T1000 (cell line): ENCODE measurements at regions not wholly inside any gene's neighbourhood (a gene's known extent, or its start where the extent isn't known, plus 50 kb on each side); places are given as distances from the start of the nearest gene placed in this dataset.
"Not testable (repeated sequence)": the region's sequence is repeated elsewhere in the genome, so short reads cannot be mapped to it uniquely, and the experiment has no call there.

Experiments
- DNase-seq: peaks from one replicate; lab custom pipeline; 2025; ENCODE audit warnings: mixed read lengths; lab: John Stamatoyannopoulos, UW

- DNase-seq = no peak
These were observed 587.7 kb downstream of the CPS1 start for GRCh38 chr2:211144078-211144477.

GRCh38 chr2:211144974-211145665 is 588.7 kb downstream of the CPS1 start:
- DNase-seq = no peak

- DNase-seq = no peak
These were observed 593.3 kb downstream of the CPS1 start for GRCh38 chr2:211149731-211150130.

GRCh38 chr2:211157211-211157610 is 600.8 kb downstream of the CPS1 start:
- DNase-seq = no peak

GRCh38 chr2:211157856-211158463 is 601.6 kb downstream of the CPS1 start:
- peak; percentile 17 for DNase-seq

- DNase-seq = no peak
These were observed 603.6 kb downstream of the CPS1 start for GRCh38 chr2:211159972-211160371.

- no peak for DNase-seq
These were observed 604.8 kb downstream of the CPS1 start for GRCh38 chr2:211161236-211161635.

- DNase-seq = no peak
These were observed 606.5 kb downstream of the CPS1 start for GRCh38 chr2:211162911-211163310.

GRCh38 chr2:211170843-211171242 is 614.4 kb downstream of the CPS1 start:
- DNase-seq = no peak

GRCh38 chr2:211174021-211174420 is 617.6 kb downstream of the CPS1 start:
- DNase-seq = no peak

GRCh38 chr2:211174631-211175030 is 618.2 kb downstream of the CPS1 start:
- DNase-seq = no peak

- DNase-seq = no peak
These were observed 619.6 kb downstream of the CPS1 start for GRCh38 chr2:211175956-211176355.

- no peak for DNase-seq
These were observed 620.2 kb downstream of the CPS1 start for GRCh38 chr2:211176514-211177141.

GRCh38 chr2:211181626-211182025 is 625.2 kb downstream of the CPS1 start:
- no peak for DNase-seq

- DNase-seq = no peak
These were observed 631.2 kb downstream of the CPS1 start for GRCh38 chr2:211187602-211188001.

- DNase-seq = no peak
These were observed 647.6 kb downstream of the CPS1 start for GRCh38 chr2:211203986-211204385.

GRCh38 chr2:211204456-211204855 is 648.1 kb downstream of the CPS1 start:
- DNase-seq = no peak

- DNase-seq = no peak
These were observed 648.5 kb downstream of the CPS1 start for GRCh38 chr2:211204902-211205301.

GRCh38 chr2:211205358-211205757 is 649.0 kb downstream of the CPS1 start:
- no peak for DNase-seq

GRCh38 chr2:211205836-211206235 is 649.4 kb downstream of the CPS1 start:
- no peak for DNase-seq

- no peak for DNase-seq
These were observed 659.8 kb downstream of the CPS1 start for GRCh38 chr2:211216221-211216620.

GRCh38 chr2:211219548-211219947 is 663.1 kb downstream of the CPS1 start:
- not testable (repeated sequence) for DNase-seq

GRCh38 chr2:211225784-211226183 is 669.4 kb downstream of the CPS1 start:
- no peak for DNase-seq
